Cardiac muscle cell (in vitro differentiated cells and primary cell): ENCODE measurements at regions not wholly inside any gene's neighbourhood (a gene's known extent, or its start where the extent isn't known, plus 50 kb on each side); places are given as distances from the start of the nearest gene placed in this dataset.

Source experiments
- DNase-seq, 2 donors: peaks; one replicate each; pipeline versions ENCODE4 v3.0.0 to v3.0.0-alpha.2; 2010 to 2017; ENCODE audit warnings: low read depth in 1 of 2, low spot score in 1 of 2
- H3K27ac ChIP-seq: fragments of 200-600 bp; sonication (generic); 2 replicates; pipeline ENCODE4 v1.5.1; 2016
- H3K27me3 ChIP-seq: fragments of 200-600 bp; sonication (generic); 2 replicates; pipeline ENCODE4 v1.6.0; 2016; ENCODE audit warnings: control low read depth
- H3K36me3 ChIP-seq: fragments of 200-600 bp; sonication (generic); 2 replicates; pipeline ENCODE4 v1.5.1; 2016; ENCODE audit warnings: control low read depth
- H3K4me1 ChIP-seq: fragments of 200-600 bp; sonication (generic); 2 replicates; pipeline ENCODE4 v1.8.1; 2017; ENCODE audit warnings: low read depth, mild to moderate bottlenecking, mixed run types
- H3K4me3 ChIP-seq: fragments of 200-600 bp; sonication (generic); 2 replicates; pipeline ENCODE4 v1.5.1; 2016; ENCODE audit warnings: mild to moderate bottlenecking
- H3K9me3 ChIP-seq: fragments of 200-600 bp; sonication (generic); 2 replicates; pipeline ENCODE4 v1.5.1; 2017; ENCODE audit warnings: low read depth, mild to moderate bottlenecking, control low read depth
- CTCF ChIP-seq: IDR thresholded peaks from 2 replicates; pipeline ENCODE4 v1.5.1; 2012; ENCODE audit warnings: low read depth, mild to moderate bottlenecking, low read length

GRCh38 chr14:97354119-97354722 lies 557.0 kb downstream of the VRK1 start:
- TF ChIP-seq CTCF: no peak
- H3K36me3 ChIP-seq: no peaks in the 10 kb centered on the region

GRCh38 chr14:97359341-97359740 lies 562.2 kb downstream of the VRK1 start:
- Histone ChIP-seq H3K9me3 (no peaks in the 10 kb centered on the region), H3K27ac (no peak overlapping the region), H3K27me3 (no peaks in the 10 kb centered on the region), H3K4me1 (no peaks in the 10 kb centered on the region), H3K36me3 (no peaks in the 10 kb centered on the region), H3K4me3 (no peak overlapping the region)
- no peak for TF ChIP-seq CTCF
- no peak for DNase-seq

More at GRCh38 chr14:97354119-97354722, 557.0 kb downstream of the VRK1 start:
- Histone ChIP-seq H3K4me1 (no peaks in the 10 kb centered on the region), H3K27ac (no peak overlapping the region), H3K27me3 (no peaks in the 10 kb centered on the region), H3K9me3 (no peaks in the 10 kb centered on the region), H3K4me3 (no peak overlapping the region)
- no peak for DNase-seq

GRCh38 chr14:97361181-97361580 lies 564.0 kb downstream of the VRK1 start:
- H3K27me3 ChIP-seq: no peaks in the 10 kb centered on the region
- H3K9me3 ChIP-seq: no peaks in the 10 kb centered on the region
- no peak for DNase-seq
- no peak overlapping the region for H3K4me3 ChIP-seq
- no peak for TF ChIP-seq CTCF
- no peaks in the 10 kb centered on the region for H3K4me1 ChIP-seq
- no peak overlapping the region for H3K27ac ChIP-seq
- H3K36me3 ChIP-seq: no peaks in the 10 kb centered on the region

GRCh38 chr14:97361958-97362357 lies 564.8 kb downstream of the VRK1 start:
- no peaks in the 10 kb centered on the region for H3K27me3 ChIP-seq
- H3K36me3 ChIP-seq: no peaks in the 10 kb centered on the region
- H3K27ac ChIP-seq: no peak overlapping the region
- no peak overlapping the region for H3K4me3 ChIP-seq
- no peak for DNase-seq
- no peaks in the 10 kb centered on the region for H3K4me1 ChIP-seq
- TF ChIP-seq CTCF: no peak
- no peaks in the 10 kb centered on the region for H3K9me3 ChIP-seq

- no peak for TF ChIP-seq CTCF
- H3K27ac ChIP-seq: no peak overlapping the region
- DNase-seq: no peak
- H3K27me3 ChIP-seq: no peaks in the 10 kb centered on the region
- H3K4me3 ChIP-seq: no peak overlapping the region
- no peaks in the 10 kb centered on the region for H3K36me3 ChIP-seq
- H3K4me1 ChIP-seq: no peaks in the 10 kb centered on the region
- no peaks in the 10 kb centered on the region for H3K9me3 ChIP-seq
Observed at GRCh38 chr14:97366400-97366799, 569.2 kb downstream of the VRK1 start.
